OCI-LY1 (cell line): ENCODE measurements at regions not wholly inside any gene's neighbourhood (a gene's known extent, or its start where the extent isn't known, plus 50 kb on each side); places are given as distances from the start of the nearest gene placed in this dataset.

Source experiments
- H2AFZ ChIP-seq: fragments of 200-600 bp; sonication (generic), shearing (Covaris generic); 2 replicates; pipeline ENCODE4 v1.6.0; 2014; ENCODE audit warnings: antibody characterized with exemption, mild to moderate bottlenecking, low read length
- H3F3A ChIP-seq: fragments of 200-600 bp; sonication (generic), shearing (Covaris generic); 2 replicates; pipeline ENCODE4 v1.6.0; 2014; ENCODE audit warnings: mild to moderate bottlenecking, antibody characterized with exemption, low read length, moderate library complexity; ENCODE audit not compliant: insufficient read depth
- H3K27ac ChIP-seq: fragments of 200-600 bp; sonication (generic); 2 replicates; pipeline ENCODE4 v1.5.1; 2014; ENCODE audit warnings: low read length, mixed run types, mild to moderate bottlenecking, low read depth; ENCODE audit not compliant: poor library complexity, severe bottlenecking
- H3K27me3 ChIP-seq: fragments of 200-600 bp; sonication (generic); 2 replicates; pipeline ENCODE4 v1.6.0; 2014; ENCODE audit warnings: antibody characterized with exemption, mild to moderate bottlenecking, low read length, moderate library complexity; ENCODE audit not compliant: insufficient read depth
- H3K36me3 ChIP-seq: fragments of 200-600 bp; sonication (generic); 2 replicates; pipeline ENCODE4 v1.6.1; 2014; ENCODE audit warnings: mild to moderate bottlenecking, antibody characterized with exemption, low read length, moderate library complexity, mixed read lengths; ENCODE audit not compliant: insufficient read depth
- H3K4me1 ChIP-seq: fragments of 200-600 bp; sonication (generic); 2 replicates; pipeline ENCODE4 v1.5.1; 2014; ENCODE audit warnings: mild to moderate bottlenecking, low read length, moderate library complexity; ENCODE audit not compliant: insufficient read depth, severe bottlenecking
- H3K4me2 ChIP-seq: fragments of 200-600 bp; sonication (generic), shearing (Covaris generic); 2 replicates; pipeline ENCODE4 v1.6.1; 2014; ENCODE audit warnings: low read length
- H3K4me3 ChIP-seq: fragments of 200-600 bp; sonication (generic); 2 replicates; pipeline ENCODE4 v1.5.1; 2014; ENCODE audit warnings: low read length, low read depth, mild to moderate bottlenecking, mixed read lengths; ENCODE audit not compliant: poor library complexity, severe bottlenecking
- H3K79me2 ChIP-seq: fragments of 200-600 bp; shearing (Covaris generic); 2 replicates; pipeline ENCODE4 v1.6.1; 2016; ENCODE audit warnings: mixed run types, low read length, mixed read lengths; ENCODE audit not compliant: insufficient read depth
- H3K9ac ChIP-seq: fragments of 200-600 bp; sonication (generic), shearing (Covaris generic); 2 replicates; pipeline ENCODE4 v1.6.1; 2014; ENCODE audit warnings: mild to moderate bottlenecking, low read length, mixed read lengths
- H3K9me2 ChIP-seq: fragments of 200-600 bp; sonication (generic), shearing (Covaris generic); 2 replicates; pipeline ENCODE4 v1.6.1; 2014; ENCODE audit warnings: low read depth, mild to moderate bottlenecking, low read length, mixed read lengths
- H3K9me3 ChIP-seq: fragments of 200-600 bp; shearing (Covaris generic); 2 replicates; pipeline ENCODE4 v1.6.1; 2014; ENCODE audit warnings: low read length, mixed read lengths
- H4K20me1 ChIP-seq: fragments of 200-600 bp; sonication (generic), shearing (Covaris generic); 2 replicates; pipeline ENCODE4 v1.6.0; 2016; ENCODE audit warnings: mild to moderate bottlenecking, low read length; ENCODE audit not compliant: insufficient read depth
- EZH2 ChIP-seq: fragments of 200-600 bp; sonication (generic), shearing (Covaris generic); IDR thresholded peaks from 2 replicates; pipeline ENCODE4 v1.8.0; 2017; ENCODE audit warnings: borderline replicate concordance, mixed run types, mild to moderate bottlenecking, antibody characterized with exemption, low read length, moderate library complexity, mixed read lengths
- TF ChIP-seq, protein P1 (sequence below): fragments of 200-600 bp; sonication (generic), shearing (Covaris generic); IDR thresholded peaks from 2 replicates; pipeline ENCODE4 v1.5.1; 2017; ENCODE audit warnings: mild to moderate bottlenecking, antibody characterized with exemption, low read length, moderate library complexity, mixed read lengths

DNA sequence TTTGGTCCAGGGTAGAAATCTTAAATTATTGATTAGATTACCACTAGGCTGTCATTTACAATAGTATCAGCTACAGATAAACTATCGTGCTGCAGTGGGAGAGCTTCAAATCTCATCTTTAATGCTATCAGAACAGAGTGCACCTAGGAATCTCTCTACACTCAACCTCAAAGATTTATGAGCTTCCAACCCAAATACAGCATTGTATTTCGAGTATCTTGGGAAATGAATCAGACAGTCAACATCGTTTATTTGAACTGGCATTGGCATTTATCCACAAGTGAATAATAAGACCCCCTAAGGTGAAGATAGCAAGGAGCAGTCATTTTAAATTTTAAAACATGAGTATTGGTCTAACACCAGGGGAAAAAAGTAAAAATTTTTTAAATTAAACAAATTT, 1203.2 kb downstream of the CDH12 start:
- Histone ChIP-seq H3K4me3 (no peak overlapping the region), H3K9me2 (no peaks in the 10 kb centered on the region), H3K79me2 (no peaks in the 10 kb centered on the region), H3F3A (no peaks in the 10 kb centered on the region), H3K4me2 (no peak overlapping the region), H4K20me1 (no peaks in the 10 kb centered on the region), H3K36me3 (no peaks in the 10 kb centered on the region), H3K4me1 (no peaks in the 10 kb centered on the region), H2AFZ (no peak overlapping the region), H3K9me3 (no peaks in the 10 kb centered on the region), H3K9ac (no peak overlapping the region), H3K27me3 (no peaks in the 10 kb centered on the region), H3K27ac (no peak overlapping the region)
- TF ChIP-seq, protein P1, sequence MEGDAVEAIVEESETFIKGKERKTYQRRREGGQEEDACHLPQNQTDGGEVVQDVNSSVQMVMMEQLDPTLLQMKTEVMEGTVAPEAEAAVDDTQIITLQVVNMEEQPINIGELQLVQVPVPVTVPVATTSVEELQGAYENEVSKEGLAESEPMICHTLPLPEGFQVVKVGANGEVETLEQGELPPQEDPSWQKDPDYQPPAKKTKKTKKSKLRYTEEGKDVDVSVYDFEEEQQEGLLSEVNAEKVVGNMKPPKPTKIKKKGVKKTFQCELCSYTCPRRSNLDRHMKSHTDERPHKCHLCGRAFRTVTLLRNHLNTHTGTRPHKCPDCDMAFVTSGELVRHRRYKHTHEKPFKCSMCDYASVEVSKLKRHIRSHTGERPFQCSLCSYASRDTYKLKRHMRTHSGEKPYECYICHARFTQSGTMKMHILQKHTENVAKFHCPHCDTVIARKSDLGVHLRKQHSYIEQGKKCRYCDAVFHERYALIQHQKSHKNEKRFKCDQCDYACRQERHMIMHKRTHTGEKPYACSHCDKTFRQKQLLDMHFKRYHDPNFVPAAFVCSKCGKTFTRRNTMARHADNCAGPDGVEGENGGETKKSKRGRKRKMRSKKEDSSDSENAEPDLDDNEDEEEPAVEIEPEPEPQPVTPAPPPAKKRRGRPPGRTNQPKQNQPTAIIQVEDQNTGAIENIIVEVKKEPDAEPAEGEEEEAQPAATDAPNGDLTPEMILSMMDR = no peak
- no peak for TF ChIP-seq EZH2

GRCh38 chr5:21646469-21646868, 1206.7 kb downstream of the CDH12 start:
- no peaks in the 10 kb centered on the region for H3K9me3 ChIP-seq
- no peak overlapping the region for H3K4me3 ChIP-seq
- TF ChIP-seq EZH2 = no peak
- TF ChIP-seq, protein P1 = no peak
- H3K4me1 ChIP-seq = no peaks in the 10 kb centered on the region
- no peaks in the 10 kb centered on the region for H4K20me1 ChIP-seq
- H3K79me2 ChIP-seq = no peaks in the 10 kb centered on the region
- no peaks in the 10 kb centered on the region for H3K36me3 ChIP-seq
- H3K9me2 ChIP-seq = no peaks in the 10 kb centered on the region
- no peak overlapping the region for H3K27ac ChIP-seq
- no peaks in the 10 kb centered on the region for H3F3A ChIP-seq
- no peaks in the 10 kb centered on the region for H3K27me3 ChIP-seq
- H3K9ac ChIP-seq = no peak overlapping the region
- H3K4me2 ChIP-seq = no peak overlapping the region
- no peak overlapping the region for H2AFZ ChIP-seq

DNA sequence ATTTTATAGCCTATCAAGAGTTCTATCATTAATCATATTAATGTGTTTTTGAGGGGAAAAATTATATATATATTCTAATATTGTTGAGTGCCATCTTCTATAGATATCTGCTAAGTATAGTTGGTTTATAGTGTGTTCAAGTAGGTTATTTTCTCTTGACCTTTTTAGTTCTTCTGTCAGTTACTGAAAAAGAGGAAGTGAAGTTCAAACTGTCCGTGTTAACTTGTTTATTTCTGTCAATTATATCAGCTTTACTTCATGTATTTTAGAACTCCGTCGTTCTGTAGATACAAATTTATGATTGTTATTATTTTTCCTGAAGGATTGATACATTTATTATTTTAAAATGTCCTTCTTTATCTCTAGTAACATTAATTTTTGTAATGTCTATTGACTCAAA, 1209.1 kb downstream of the CDH12 start:
- Histone ChIP-seq H2AFZ (no peak overlapping the region), H3K4me2 (no peak overlapping the region)

More for the DNA sequence above, 1209.1 kb downstream of the CDH12 start:
- no peaks in the 10 kb centered on the region for H3K36me3 ChIP-seq
- TF ChIP-seq EZH2 = no peak
- TF ChIP-seq, protein P1 = no peak
- no peaks in the 10 kb centered on the region for H4K20me1 ChIP-seq
- no peaks in the 10 kb centered on the region for H3K79me2 ChIP-seq
- H3K4me1 ChIP-seq = no peaks in the 10 kb centered on the region
- no peaks in the 10 kb centered on the region for H3F3A ChIP-seq
- H3K27ac ChIP-seq = no peak overlapping the region
- no peaks in the 10 kb centered on the region for H3K9me3 ChIP-seq
- no peaks in the 10 kb centered on the region for H3K27me3 ChIP-seq
- H3K4me3 ChIP-seq = no peak overlapping the region
- no peak overlapping the region for H3K9ac ChIP-seq
- no peaks in the 10 kb centered on the region for H3K9me2 ChIP-seq
